GM23248 (cell line): ENCODE measurements at regions not wholly inside any gene's neighbourhood (a gene's known extent, or its start where the extent isn't known, plus 50 kb on each side); places are given as distances from the start of the nearest gene placed in this dataset.

ENCODE experiments used
- DNase-seq: peaks from one replicate; pipeline ENCODE4 v3.0.0-alpha.2; 2015
- H2AFZ ChIP-seq: fragments of 200-600 bp; sonication (generic); 2 replicates; pipeline ENCODE4 v1.6.1; 2016; ENCODE audit warnings: antibody characterized with exemption
- H3F3A ChIP-seq: fragments of 200-600 bp; sonication (generic); 2 replicates; pipeline ENCODE4 v1.6.1; 2016; ENCODE audit warnings: mild to moderate bottlenecking, antibody characterized with exemption, mixed run types; ENCODE audit not compliant: insufficient read depth
- H3K27ac ChIP-seq: fragments of 200-600 bp; sonication (generic); 2 replicates; pipeline ENCODE4 v1.5.1; 2016; ENCODE audit warnings: mild to moderate bottlenecking
- H3K27me3 ChIP-seq: fragments of 200-600 bp; sonication (generic); replicated peaks from 2 replicates; pipeline ENCODE4 v1.6.1; 2016; ENCODE audit warnings: mild to moderate bottlenecking; ENCODE audit not compliant: insufficient read depth
- H3K36me3 ChIP-seq: fragments of 200-600 bp; sonication (generic); 2 replicates; pipeline ENCODE4 v1.6.1; 2016; ENCODE audit warnings: low read depth, mild to moderate bottlenecking
- H3K4me1 ChIP-seq: fragments of 200-600 bp; sonication (generic); 2 replicates; pipeline ENCODE4 v1.6.1; 2016; ENCODE audit warnings: mild to moderate bottlenecking; ENCODE audit not compliant: insufficient read depth
- H3K4me2 ChIP-seq: fragments of 200-600 bp; sonication (generic); one replicate; pipeline ENCODE4 v1.6.1; 2016; ENCODE audit warnings: mild to moderate bottlenecking; ENCODE audit not compliant: unreplicated experiment
- H3K4me3 ChIP-seq: fragments of 200-600 bp; sonication (generic); 2 replicates; pipeline ENCODE4 v1.5.1; 2016; ENCODE audit warnings: mild to moderate bottlenecking
- H3K79me2 ChIP-seq: fragments of 200-600 bp; sonication (generic); 2 replicates; pipeline ENCODE4 v1.6.1; 2016; ENCODE audit warnings: mild to moderate bottlenecking; ENCODE audit not compliant: insufficient read depth
- H3K9ac ChIP-seq: fragments of 200-600 bp; sonication (generic); 2 replicates; pipeline ENCODE4 v1.6.1; 2016; ENCODE audit warnings: mild to moderate bottlenecking
- H3K9me2 ChIP-seq: fragments of 200-600 bp; sonication (generic); 2 replicates; pipeline ENCODE4 v1.6.1; 2016; ENCODE audit warnings: mixed run types, mild to moderate bottlenecking, moderate library complexity; ENCODE audit not compliant: insufficient read depth
- H3K9me3 ChIP-seq: fragments of 200-600 bp; sonication (generic); one replicate; pipeline ENCODE4 v1.6.1; 2017; ENCODE audit warnings: low read depth
- H4K20me1 ChIP-seq: fragments of 200-600 bp; sonication (generic); 2 replicates; pipeline ENCODE4 v1.6.0; 2016; ENCODE audit not compliant: insufficient read depth
- EZH2 ChIP-seq: fragments of 200-600 bp; sonication (generic); IDR thresholded peaks from 2 replicates; pipeline ENCODE4 v1.6.1; 2018; ENCODE audit warnings: antibody characterized with exemption, mild to moderate bottlenecking; ENCODE audit not compliant: insufficient read depth, poor library complexity, severe bottlenecking
- EZH2phosphoT487 ChIP-seq: fragments of 200-600 bp; sonication (generic); IDR thresholded peaks from 2 replicates; pipeline ENCODE4 v1.6.1; 2018; ENCODE audit warnings: antibody characterized with exemption, moderate library complexity, mild to moderate bottlenecking, low read depth; ENCODE audit not compliant: insufficient read depth
- WGBS, 2 experiments: methylation state at CpG; one replicate each; pipeline ENCODE4 v1.1.6; 2015 to 2017; ENCODE audit warnings: low lambda C conversion rate in 2 of 2, low coverage in 1 of 2; ENCODE audit errors: missing lambda C conversion rate in 2 of 2; 5-methylcytosine and 5-hydroxymethylcytosine counted together
- in situ Hi-C: fragments of 300-500 bp; cut with MboI; formaldehyde crosslinking; loops from 2 replicates; pipeline ENCODE4 v1.15.0; 2020

GRCh38 chr17:14688134-14688533 lies 387.3 kb downstream of the HS3ST3B1 start:
- Histone ChIP-seq H3K9ac (no peak overlapping the region), H3F3A (no peaks in the 10 kb centered on the region), H4K20me1 (no peaks in the 10 kb centered on the region), H3K36me3 (no peaks in the 10 kb centered on the region), H3K79me2 (no peaks in the 10 kb centered on the region), H3K27me3 (no peaks in the 10 kb centered on the region), H3K4me1 (no peaks in the 10 kb centered on the region), H3K27ac (no peak overlapping the region), H3K9me2 (no peaks in the 10 kb centered on the region), H3K4me3 (no peak overlapping the region), H2AFZ (no peak overlapping the region), H3K9me3 (peaks cover 5% of the 10 kb centered on the region), H3K4me2 (no peak overlapping the region)
- TF ChIP-seq EZH2 = no peak
- no peak for TF ChIP-seq EZH2phosphoT487
- WGBS, 2 experiments = 42 to 45% methylated on average over 3 of the region's 3 CpGs
- in situ Hi-C loops = loop anchor here (25.0 kb wide), 1 partner anchor 101 kb away; no protein-coding TSS in a partner anchor
- no peak for DNase-seq

GRCh38 chr17:14672830-14673229 lies 371.9 kb downstream of the HS3ST3B1 start:
- H3F3A ChIP-seq = no peaks in the 10 kb centered on the region
- no peak for TF ChIP-seq EZH2
- no peak overlapping the region for H3K9ac ChIP-seq
- no peaks in the 10 kb centered on the region for H3K36me3 ChIP-seq
- H3K4me1 ChIP-seq = no peaks in the 10 kb centered on the region
- H2AFZ ChIP-seq = no peak overlapping the region
- H4K20me1 ChIP-seq = no peaks in the 10 kb centered on the region
- no peaks in the 10 kb centered on the region for H3K27me3 ChIP-seq
- no peak overlapping the region for H3K4me3 ChIP-seq
- DNase-seq = peak; percentile 83
- no peaks in the 10 kb centered on the region for H3K79me2 ChIP-seq
- H3K4me2 ChIP-seq = no peak overlapping the region
- H3K9me2 ChIP-seq = no peaks in the 10 kb centered on the region
- no peaks in the 10 kb centered on the region for H3K9me3 ChIP-seq
- in situ Hi-C loops = no loop called here
- 0 to 3% methylated on average over 4 of the region's 4 CpGs for WGBS, 2 experiments
- H3K27ac ChIP-seq = no peak overlapping the region

GRCh38 chr17:14670861-14671260 lies 370.0 kb downstream of the HS3ST3B1 start:
- DNase-seq = no peak
- no peak overlapping the region for H3K4me3 ChIP-seq
- no peak overlapping the region for H3K4me2 ChIP-seq
- H3K27ac ChIP-seq = no peak overlapping the region
- no peaks in the 10 kb centered on the region for H3K9me2 ChIP-seq
- H2AFZ ChIP-seq = no peak overlapping the region
- H3K27me3 ChIP-seq = no peaks in the 10 kb centered on the region
- H4K20me1 ChIP-seq = no peaks in the 10 kb centered on the region
- H3F3A ChIP-seq = no peaks in the 10 kb centered on the region
- in situ Hi-C loops = no loop called here
- H3K9ac ChIP-seq = no peak overlapping the region
- no peaks in the 10 kb centered on the region for H3K9me3 ChIP-seq
- WGBS, 2 experiments = 90 to 92% methylated on average over 1 of the region's 1 CpG
- no peaks in the 10 kb centered on the region for H3K79me2 ChIP-seq
- H3K36me3 ChIP-seq = no peaks in the 10 kb centered on the region
- TF ChIP-seq EZH2 = no peak
- H3K4me1 ChIP-seq = no peaks in the 10 kb centered on the region

GRCh38 chr17:14664511-14664910 lies 363.6 kb downstream of the HS3ST3B1 start:
- TF ChIP-seq EZH2phosphoT487 (no peak), EZH2 (no peak)
- Histone ChIP-seq H3K4me1 (no peaks in the 10 kb centered on the region), H4K20me1 (no peaks in the 10 kb centered on the region), H3K27ac (no peak overlapping the region), H3F3A (no peaks in the 10 kb centered on the region), H2AFZ (no peak overlapping the region), H3K36me3 (no peaks in the 10 kb centered on the region), H3K4me2 (no peak overlapping the region), H3K9me3 (no peaks in the 10 kb centered on the region), H3K79me2 (no peaks in the 10 kb centered on the region), H3K9ac (no peak overlapping the region), H3K4me3 (no peak overlapping the region), H3K9me2 (no peaks in the 10 kb centered on the region), H3K27me3 (no peaks in the 10 kb centered on the region)
- 53 to 64% methylated on average over 4 of the region's 4 CpGs for whole genome bisulfite sequencing, 2 experiments
- DNase-seq = no peak
- in situ Hi-C loops = no loop called here

- no peak overlapping the region for H3K4me2 ChIP-seq
- H3K36me3 ChIP-seq = no peaks in the 10 kb centered on the region
- WGBS, 2 experiments = 17 to 24% methylated on average over 1 of the region's 1 CpG
- in situ Hi-C loops = no loop called here
- no peaks in the 10 kb centered on the region for H4K20me1 ChIP-seq
- H3K4me1 ChIP-seq = no peaks in the 10 kb centered on the region
- H3K9me2 ChIP-seq = no peaks in the 10 kb centered on the region
- H3K27me3 ChIP-seq = no peaks in the 10 kb centered on the region; the same call in 1 of the 2 replicates
- H2AFZ ChIP-seq = no peak overlapping the region
- H3K9ac ChIP-seq = no peak overlapping the region
- H3K79me2 ChIP-seq = no peaks in the 10 kb centered on the region
- no peak overlapping the region for H3K27ac ChIP-seq
- no peak for TF ChIP-seq EZH2phosphoT487
- no peak for TF ChIP-seq EZH2
- no peaks in the 10 kb centered on the region for H3F3A ChIP-seq
- H3K4me3 ChIP-seq = no peak overlapping the region
- no peak for DNase-seq
- H3K9me3 ChIP-seq = no peaks in the 10 kb centered on the region
Observed at GRCh38 chr17:14641117-14641516, 340.2 kb downstream of the HS3ST3B1 start.
